BLaER1 treated with 17β-estradiol and CSF1 and Interleukin-3, amounts not matched to agents 10 nM and 100 nM (cell line): ENCODE measurements at regions not wholly inside any gene's neighbourhood (a gene's known extent, or its start where the extent isn't known, plus 50 kb on each side); places are given as distances from the start of the nearest gene placed in this dataset.
"Not testable (repeated sequence)": the region's sequence is repeated elsewhere in the genome, so short reads cannot be mapped to it uniquely, and the experiment has no call there.

Experiments
- H3K27ac ChIP-seq, 11 experiments: shearing (Covaris generic); formaldehyde crosslinking; 2 replicates each; pipeline ENCODE4 v1.8.1; 2022
- H3K27me3 ChIP-seq, 11 experiments: shearing (Covaris generic); formaldehyde crosslinking; 2 replicates each; pipeline ENCODE4 v1.8.1; 2022
- H3K36me3 ChIP-seq, 11 experiments: shearing (Covaris generic); formaldehyde crosslinking; 2 replicates each; pipeline ENCODE4 v1.8.1; 2022
- H3K4me1 ChIP-seq, 10 experiments: shearing (Covaris generic); formaldehyde crosslinking; 2 replicates each; pipeline ENCODE4 v1.8.1; 2022
- H3K4me2 ChIP-seq, 11 experiments: shearing (Covaris generic); formaldehyde crosslinking; 2 replicates each; pipeline ENCODE4 v1.8.1; 2022
- H3K4me3 ChIP-seq, 10 experiments: shearing (Covaris generic); formaldehyde crosslinking; 2 replicates each; pipeline ENCODE4 v1.8.1; 2022
- H3K9ac ChIP-seq, 11 experiments: shearing (Covaris generic); formaldehyde crosslinking; 2 replicates each; pipeline ENCODE4 v1.8.1; 2022
- H3K9me3 ChIP-seq, 11 experiments: shearing (Covaris generic); formaldehyde crosslinking; replicated peaks in 1 of 11; 2 replicates each; pipeline ENCODE4 v1.8.1; 2022
- H4K20me1 ChIP-seq, 11 experiments: shearing (Covaris generic); formaldehyde crosslinking; 2 replicates each; pipeline ENCODE4 v1.8.1; 2022
- Cebpa-rat ChIP-seq, 11 experiments: shearing (Covaris generic); IDR thresholded peaks; 2 replicates each; pipeline ENCODE4 v1.8.1; 2022

GRCh38 chr6:76770281-76770680 lies 693.0 kb downstream of the HTR1B start:
- Histone ChIP-seq H3K9me3 (peaks cover 0 to 15% (median 4%) of the 10 kb centered on the region in 11 experiments; a peak in 6 of 22 replicates), H3K27ac (no peak overlapping the region), H4K20me1 (no peaks in the 10 kb centered on the region), H3K4me1 (no peaks in the 10 kb centered on the region), H3K4me3 (no peak overlapping the region), H3K36me3 (no peaks in the 10 kb centered on the region), H3K27me3 (no peaks in the 10 kb centered on the region), H3K4me2 (no peak overlapping the region), H3K9ac (no peak overlapping the region)
- no peak for TF ChIP-seq Cebpa-rat (IDR thresholded peaks at IDR 0.05)

- H3K27ac ChIP-seq, result no peak overlapping the region
- no peak overlapping the region for H3K4me3 ChIP-seq
- H3K4me2 ChIP-seq, result no peak overlapping the region
- H3K9ac ChIP-seq, result no peak overlapping the region
- no peak for TF ChIP-seq Cebpa-rat (IDR thresholded peaks at IDR 0.05)
- peaks cover 0 to 15% (median 4%) of the 10 kb centered on the region in 11 experiments; a peak in 6 of 22 replicates for H3K9me3 ChIP-seq
- H3K27me3 ChIP-seq, result no peaks in the 10 kb centered on the region
- no peaks in the 10 kb centered on the region for H3K4me1 ChIP-seq
- no peaks in the 10 kb centered on the region for H4K20me1 ChIP-seq
- no peaks in the 10 kb centered on the region for H3K36me3 ChIP-seq
Measured at GRCh38 chr6:76768556-76768955, 694.7 kb downstream of the HTR1B start.

GRCh38 chr6:76764057-76764456 lies 691.6 kb upstream of the IMPG1 start:
- Histone ChIP-seq H3K27me3 (no peaks in the 10 kb centered on the region), H3K36me3 (no peaks in the 10 kb centered on the region), H4K20me1 (no peaks in the 10 kb centered on the region), H3K27ac (no peak overlapping the region), H3K4me1 (no peaks in the 10 kb centered on the region), H3K9ac (no peak overlapping the region), H3K4me2 (no peak overlapping the region), H3K9me3 (0 out of 22 replicates have a peak, but pooled peaks cover 0 to under 1% (median 0%) of the 10 kb centered on the region in 11 experiments), H3K4me3 (no peak overlapping the region)
- TF ChIP-seq Cebpa-rat (IDR thresholded peaks at IDR 0.05), result no peak

- no peak overlapping the region for H3K4me3 ChIP-seq
- H4K20me1 ChIP-seq, result no peaks in the 10 kb centered on the region
- H3K27ac ChIP-seq, result no peak overlapping the region
- H3K9me3 ChIP-seq, result no peaks in the 10 kb centered on the region
- no peak overlapping the region for H3K9ac ChIP-seq
- no peak overlapping the region for H3K4me2 ChIP-seq
- no peak for TF ChIP-seq Cebpa-rat (IDR thresholded peaks at IDR 0.05)
- no peaks in the 10 kb centered on the region for H3K4me1 ChIP-seq
- no peaks in the 10 kb centered on the region for H3K36me3 ChIP-seq
- H3K27me3 ChIP-seq, result no peaks in the 10 kb centered on the region
Measured at GRCh38 chr6:76752841-76753240, 680.4 kb upstream of the IMPG1 start.

- not testable (repeated sequence) for H3K4me3 ChIP-seq, H4K20me1 ChIP-seq, H3K4me2 ChIP-seq, H3K9ac ChIP-seq, H3K27ac ChIP-seq, H3K36me3 ChIP-seq, H3K4me1 ChIP-seq, H3K27me3 ChIP-seq
- peaks cover 0 to 17% (median 11%) of the 10 kb centered on the region in 11 experiments; a peak in 10 of 22 replicates for H3K9me3 ChIP-seq
Measured at GRCh38 chr6:76745388-76745787, 672.9 kb upstream of the IMPG1 start.

- H3K4me3 ChIP-seq, H3K36me3 ChIP-seq, H4K20me1 ChIP-seq, H3K4me2 ChIP-seq, H3K9ac ChIP-seq, H3K27me3 ChIP-seq, H3K4me1 ChIP-seq, H3K27ac ChIP-seq: not testable (repeated sequence)
- peaks cover 0 to 17% (median 11%) of the 10 kb centered on the region in 11 experiments; a peak in 10 of 22 replicates for H3K9me3 ChIP-seq
Measured at GRCh38 chr6:76744151-76744720, 671.8 kb upstream of the IMPG1 start.

GRCh38 chr6:76742919-76743318 lies 670.5 kb upstream of the IMPG1 start:
- H3K27ac ChIP-seq, result no peak overlapping the region
- H3K9ac ChIP-seq, result no peak overlapping the region
- H3K4me2 ChIP-seq, result no peak overlapping the region
- TF ChIP-seq Cebpa-rat (IDR thresholded peaks at IDR 0.05), result no peak
- no peaks in the 10 kb centered on the region for H4K20me1 ChIP-seq
- no peak overlapping the region for H3K4me3 ChIP-seq
- no peaks in the 10 kb centered on the region for H3K36me3 ChIP-seq
- no peaks in the 10 kb centered on the region for H3K4me1 ChIP-seq
- no peaks in the 10 kb centered on the region for H3K27me3 ChIP-seq
- peaks cover 0 to 17% (median 11%) of the 10 kb centered on the region in 11 experiments; a peak in 10 of 22 replicates for H3K9me3 ChIP-seq

- H3K9me3 ChIP-seq, result no peaks in the 10 kb centered on the region
- no peaks in the 10 kb centered on the region for H3K36me3 ChIP-seq
- H4K20me1 ChIP-seq, result no peaks in the 10 kb centered on the region
- H3K4me2 ChIP-seq, result no peak overlapping the region
- H3K9ac ChIP-seq, result no peak overlapping the region
- no peak overlapping the region for H3K27ac ChIP-seq
- no peak for TF ChIP-seq Cebpa-rat (IDR thresholded peaks at IDR 0.05)
- H3K27me3 ChIP-seq, result no peaks in the 10 kb centered on the region
- H3K4me1 ChIP-seq, result no peaks in the 10 kb centered on the region
- H3K4me3 ChIP-seq, result no peak overlapping the region
Measured at GRCh38 chr6:76719449-76719848, 647.0 kb upstream of the IMPG1 start.

- Histone ChIP-seq H3K9ac (no peak overlapping the region), H3K4me1 (peaks cover 0 to 5% (median 0%) of the 10 kb centered on the region in 10 experiments; a peak in 1 of 20 replicates), H3K9me3 (no peaks in the 10 kb centered on the region), H3K4me2 (no peak overlapping the region), H4K20me1 (no peaks in the 10 kb centered on the region), H3K36me3 (no peaks in the 10 kb centered on the region), H3K4me3 (no peak overlapping the region), H3K27ac (no peak overlapping the region), H3K27me3 (no peaks in the 10 kb centered on the region)
- TF ChIP-seq Cebpa-rat (IDR thresholded peaks at IDR 0.05), result no peak
Measured at GRCh38 chr6:76708641-76709331, 636.3 kb upstream of the IMPG1 start.

GRCh38 chr6:76707630-76708029 lies 635.2 kb upstream of the IMPG1 start:
- no peaks in the 10 kb centered on the region for H3K9me3 ChIP-seq
- no peaks in the 10 kb centered on the region for H3K27me3 ChIP-seq
- no peaks in the 10 kb centered on the region for H4K20me1 ChIP-seq
- no peak overlapping the region for H3K9ac ChIP-seq
- H3K4me3 ChIP-seq, result no peak overlapping the region
- no peaks in the 10 kb centered on the region for H3K36me3 ChIP-seq
- H3K4me1 ChIP-seq, result peaks cover 0 to 5% (median 0%) of the 10 kb centered on the region in 10 experiments; a peak in 1 of 20 replicates
- no peak for TF ChIP-seq Cebpa-rat (IDR thresholded peaks at IDR 0.05)
- no peak overlapping the region; a peak in 1 of 22 replicates for H3K4me2 ChIP-seq
- no peak overlapping the region for H3K27ac ChIP-seq
